CD4-positive, alpha-beta T cell treated with Interferon alpha-2 for 1 hour (primary cell): ENCODE measurements at regions not wholly inside any gene's neighbourhood (a gene's known extent, or its start where the extent isn't known, plus 50 kb on each side); places are given as distances from the start of the nearest gene placed in this dataset.

Experiments used
- DNase-seq, 2 donors: peaks; one replicate each; pipeline ENCODE4 v3.0.0-alpha.2; 2020 to 2022

- no peak for DNase-seq
These were observed 211.1 kb upstream of the FOXA2 start for GRCh38 chr20:22795433-22795832.

DNA sequence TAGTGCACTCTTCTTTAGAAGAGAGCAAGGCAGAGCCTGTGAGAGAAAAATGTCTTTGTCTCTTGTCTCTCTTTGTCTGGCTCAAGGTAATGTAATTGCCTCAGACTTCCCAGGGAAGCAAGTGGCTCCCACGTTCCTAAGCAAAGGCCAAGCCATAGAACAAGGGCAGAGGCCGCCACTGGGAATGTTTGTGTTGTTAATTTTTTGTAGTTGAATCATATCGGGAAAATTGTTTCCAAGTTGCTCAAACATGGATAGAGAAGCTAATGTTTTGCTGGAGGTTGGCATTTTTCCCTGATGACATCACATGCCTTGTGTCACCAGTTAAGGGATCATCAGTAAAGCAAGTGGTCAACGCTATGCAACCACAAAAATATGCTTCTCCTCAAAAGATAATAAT is 211.5 kb upstream of the FOXA2 start:
- no peak for DNase-seq

DNA sequence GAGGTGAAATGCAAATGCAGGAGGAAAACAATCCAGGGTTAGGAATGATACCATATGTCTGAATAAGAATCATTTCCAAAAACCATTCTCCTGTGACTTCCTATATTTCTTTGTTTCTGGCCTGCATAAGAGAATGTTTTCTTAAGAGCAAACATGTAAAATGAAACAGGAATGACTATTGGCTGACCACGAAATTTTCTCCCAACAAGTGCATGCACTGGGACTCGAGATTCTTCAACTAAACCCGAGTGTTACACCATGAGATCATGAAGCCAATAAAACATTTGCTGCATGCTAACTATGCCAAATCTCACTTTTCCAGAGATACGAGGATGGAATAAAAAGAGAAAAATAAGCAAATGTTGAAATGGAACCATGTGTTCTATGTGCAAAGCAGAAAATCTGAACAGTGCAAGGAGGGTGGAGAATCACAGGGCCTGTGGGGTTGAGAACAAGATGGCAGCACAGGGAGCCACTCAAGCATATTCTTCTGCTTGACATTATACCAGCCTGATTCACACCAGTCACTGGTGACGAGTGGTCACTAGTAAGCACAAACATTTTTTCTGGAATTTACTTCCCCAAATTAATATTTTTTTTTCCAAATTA is 212.2 kb upstream of the FOXA2 start:
- no peak for DNase-seq

GRCh38 chr20:22797103-22797502 is 212.7 kb upstream of the FOXA2 start:
- no peak for DNase-seq

GRCh38 chr20:22799687-22800086 is 215.3 kb upstream of the FOXA2 start:
- no peak for DNase-seq

- no peak for DNase-seq
These were observed 215.8 kb upstream of the FOXA2 start for GRCh38 chr20:22800129-22800528.

DNA sequence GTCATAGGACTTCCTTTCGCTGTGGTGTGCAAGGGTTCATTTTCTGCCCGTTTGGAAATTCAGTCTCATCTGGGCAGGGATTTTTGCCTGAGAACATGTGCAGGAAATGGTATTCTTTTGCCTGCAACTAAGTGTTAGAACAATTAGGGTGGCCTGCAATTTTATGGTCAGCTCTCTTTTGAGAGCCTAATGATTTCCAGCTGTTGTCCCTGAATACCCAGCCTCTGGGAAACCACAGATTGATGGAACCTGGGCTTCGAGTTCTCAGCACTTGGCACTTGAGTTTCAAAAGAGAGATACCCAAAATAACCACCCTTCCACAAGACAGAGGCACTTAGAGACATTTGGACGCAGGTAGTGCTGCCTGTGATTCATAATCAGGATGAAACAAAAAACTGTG is 217.2 kb upstream of the FOXA2 start:
- no peak for DNase-seq

- no peak for DNase-seq
These were observed 217.9 kb upstream of the FOXA2 start for GRCh38 chr20:22802296-22802695.

GRCh38 chr20:22805219-22805618 is 220.8 kb upstream of the FOXA2 start:
- no peak for DNase-seq

GRCh38 chr20:22805996-22806395 is 221.6 kb upstream of the FOXA2 start:
- DNase-seq = no peak

DNA sequence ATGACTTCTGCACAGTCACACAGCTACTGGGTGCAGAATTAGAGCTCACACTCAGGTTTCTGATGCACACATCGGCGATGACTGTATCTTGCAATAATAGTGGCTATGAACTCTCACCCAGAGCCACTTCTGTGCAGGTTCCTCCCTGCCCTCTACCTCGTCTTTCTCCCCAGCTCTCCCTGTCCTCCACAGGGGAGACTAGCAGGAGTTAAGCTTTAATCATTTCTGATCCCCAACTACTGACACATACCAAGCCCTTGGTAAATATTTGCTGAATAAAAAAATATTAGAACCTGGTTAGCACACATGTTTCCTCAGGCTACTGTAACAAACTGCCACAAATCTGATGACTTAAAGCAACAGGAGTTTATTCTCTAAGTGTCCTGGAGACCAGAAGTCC is 222.7 kb upstream of the FOXA2 start:
- DNase-seq = no peak

- no peak for DNase-seq
These were observed 223.4 kb upstream of the FOXA2 start for GRCh38 chr20:22807646-22808244.

GRCh38 chr20:22808628-22809027 is 224.3 kb upstream of the FOXA2 start:
- no peak for DNase-seq

DNA sequence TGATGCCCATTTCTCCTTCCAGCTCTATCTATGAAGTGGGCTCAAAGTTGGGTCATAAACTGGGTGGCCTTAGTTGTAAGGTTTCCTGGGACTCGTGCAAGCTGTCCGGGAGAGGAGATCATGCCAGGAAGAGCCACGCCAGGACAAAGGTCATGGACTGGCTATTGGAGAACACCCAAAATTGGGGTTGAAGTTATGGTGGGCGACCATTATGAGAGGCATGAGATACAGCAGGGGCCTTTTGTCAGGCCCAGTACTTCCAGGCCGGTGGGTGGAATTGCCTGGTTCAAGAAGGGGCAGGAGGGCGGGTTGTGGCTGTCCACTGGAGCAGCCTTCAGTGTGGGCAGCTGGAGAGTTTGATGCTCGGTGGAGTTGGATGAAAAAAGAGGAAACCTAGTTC is 225.1 kb upstream of the SSTR4 start:
- DNase-seq = no peak

GRCh38 chr20:22810626-22811569 is 224.2 kb upstream of the SSTR4 start:
- no peak for DNase-seq

- no peak for DNase-seq
These were observed 220.5 kb upstream of the SSTR4 start for GRCh38 chr20:22814471-22815205.

- no peak for DNase-seq
These were observed 219.9 kb upstream of the SSTR4 start for GRCh38 chr20:22815206-22815551.

DNA sequence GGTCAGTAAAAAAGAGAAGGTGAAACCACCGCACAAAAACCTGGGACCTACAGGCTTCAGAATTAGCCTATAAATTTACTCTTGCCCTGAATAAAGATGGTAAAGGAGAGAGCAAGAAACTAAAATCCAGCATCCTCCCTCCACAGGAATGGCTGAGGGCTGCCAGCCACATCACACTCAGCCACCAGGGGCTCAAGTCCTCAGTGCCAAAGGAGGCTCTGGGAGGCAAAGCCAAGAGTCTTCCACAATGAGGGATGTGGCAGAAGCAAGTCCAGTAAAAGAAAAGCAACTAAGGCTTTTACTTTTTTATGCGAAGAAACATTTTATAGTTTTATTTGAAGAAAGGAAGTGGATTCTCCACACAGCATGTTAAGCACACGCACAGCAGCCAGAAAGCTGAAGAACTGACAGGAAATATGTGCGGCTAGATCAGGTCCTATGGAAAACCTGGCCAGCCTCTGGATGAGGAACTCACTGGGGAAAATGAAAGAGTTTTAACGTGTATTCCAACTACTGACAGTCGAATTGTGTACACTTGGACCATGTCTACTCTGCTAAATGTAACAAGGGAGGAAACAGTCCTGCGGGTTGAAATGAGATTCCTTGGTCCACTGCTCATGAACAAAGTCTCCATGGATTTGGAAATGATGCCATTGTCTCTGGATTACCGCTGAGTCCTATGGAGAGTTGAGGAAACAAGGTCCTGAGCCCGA is 219.4 kb upstream of the SSTR4 start:
- DNase-seq = no peak

- no peak for DNase-seq
These were observed 216.5 kb upstream of the SSTR4 start for GRCh38 chr20:22818636-22819035.

DNA sequence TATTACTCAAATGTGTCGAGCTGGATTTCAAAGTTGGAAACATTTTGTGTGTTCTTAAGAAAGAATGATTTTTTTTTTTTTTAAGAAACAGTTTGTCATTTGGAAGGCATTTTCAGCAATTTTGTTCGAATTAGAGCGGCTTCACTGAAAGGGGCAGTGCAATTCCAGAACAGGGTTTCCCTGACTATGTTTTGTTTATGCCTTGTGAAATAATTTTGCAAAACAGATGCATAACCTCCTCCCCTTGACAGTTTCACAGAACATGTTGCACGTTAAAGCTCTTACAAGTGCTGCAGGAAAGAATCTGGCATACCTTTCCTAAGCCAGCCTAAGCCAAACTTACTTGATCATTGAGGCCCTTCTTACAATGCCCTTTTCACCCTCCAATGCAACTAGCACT is 216.0 kb upstream of the SSTR4 start:
- DNase-seq = no peak

DNA sequence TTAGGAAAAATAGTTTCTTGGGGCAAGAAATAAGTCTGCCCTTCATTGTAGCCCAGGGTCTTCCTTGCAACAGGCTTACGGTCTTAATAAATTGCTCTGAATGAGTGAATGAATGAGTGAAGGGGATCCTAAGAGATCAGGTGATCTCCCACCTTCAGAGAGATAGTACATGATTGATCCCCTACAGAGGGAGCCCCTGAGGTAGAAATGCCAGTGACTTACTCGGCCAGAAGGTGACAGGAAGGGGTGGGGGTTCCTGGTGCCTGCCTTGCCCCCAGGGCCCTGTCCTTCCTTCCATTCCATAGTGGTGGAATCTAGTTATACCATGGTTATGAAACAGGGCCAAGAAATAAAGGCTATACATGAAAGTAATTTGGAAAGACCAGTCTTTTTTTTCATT is 215.3 kb upstream of the SSTR4 start:
- no peak for DNase-seq

DNA sequence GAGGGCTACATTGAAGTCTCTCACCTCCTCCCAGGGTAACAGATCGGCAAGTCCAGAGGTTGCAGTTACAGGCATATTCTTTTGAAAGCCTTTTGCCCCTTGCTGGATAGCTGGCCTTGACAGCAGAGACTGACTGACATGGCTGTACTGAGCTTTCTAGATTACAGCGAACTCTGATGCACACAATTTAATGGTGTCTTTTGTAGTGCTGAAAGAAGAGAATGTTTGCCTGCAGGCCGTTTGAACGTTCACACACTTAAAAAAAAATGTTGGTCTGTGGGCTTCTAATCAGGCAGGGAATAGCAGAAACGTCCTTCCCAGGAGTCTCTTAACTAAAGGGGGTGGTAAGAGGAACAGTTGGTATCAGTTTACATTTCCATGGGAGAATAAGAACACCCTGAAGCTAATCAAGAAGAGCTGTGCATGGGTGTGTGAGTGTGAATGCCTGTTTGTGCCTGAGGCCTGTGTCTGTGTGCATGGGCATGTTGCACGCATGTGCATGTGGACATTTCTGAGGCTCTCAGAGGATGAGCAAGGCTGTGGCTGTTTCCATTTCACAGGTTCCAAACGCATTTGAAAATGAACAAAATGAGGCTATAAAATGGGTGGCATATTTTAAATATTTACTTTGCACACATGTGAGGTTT is 213.9 kb upstream of the SSTR4 start:
- no peak for DNase-seq
